Germinal center (tissue), 1 donor: ENCODE measurements at regions not wholly inside any gene's neighbourhood (a gene's known extent, or its start where the extent isn't known, plus 50 kb on each side); places are given as distances from the start of the nearest gene placed in this dataset.
"Not testable (repeated sequence)": the region's sequence is repeated elsewhere in the genome, so short reads cannot be mapped to it uniquely, and the experiment has no call there.

Source experiments
- DNase-seq: peaks from one replicate; pipeline ENCODE4 v3.0.0; 2012; ENCODE audit warnings: mixed read lengths, low spot score

DNA sequence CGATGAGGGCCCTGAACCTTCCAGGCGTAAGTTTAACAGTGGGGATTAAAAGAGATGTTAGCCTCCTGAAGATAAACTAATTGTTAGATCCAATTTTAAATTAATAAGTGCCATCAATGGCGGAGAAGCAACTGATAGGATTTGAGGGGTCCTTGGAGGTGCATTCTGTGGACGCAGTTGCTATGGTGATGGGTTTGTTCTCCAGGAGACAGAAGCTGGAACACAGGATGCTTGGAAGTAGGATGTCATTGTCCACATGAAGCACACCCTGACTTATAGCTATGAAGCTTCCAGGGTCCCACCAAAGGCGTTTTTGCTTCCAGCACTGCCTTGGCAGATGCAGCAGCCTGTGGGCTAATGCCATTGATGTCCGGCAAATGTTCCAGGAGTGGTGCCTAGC, 331.0 kb upstream of the IL12A start:
- no peak for DNase-seq

DNA sequence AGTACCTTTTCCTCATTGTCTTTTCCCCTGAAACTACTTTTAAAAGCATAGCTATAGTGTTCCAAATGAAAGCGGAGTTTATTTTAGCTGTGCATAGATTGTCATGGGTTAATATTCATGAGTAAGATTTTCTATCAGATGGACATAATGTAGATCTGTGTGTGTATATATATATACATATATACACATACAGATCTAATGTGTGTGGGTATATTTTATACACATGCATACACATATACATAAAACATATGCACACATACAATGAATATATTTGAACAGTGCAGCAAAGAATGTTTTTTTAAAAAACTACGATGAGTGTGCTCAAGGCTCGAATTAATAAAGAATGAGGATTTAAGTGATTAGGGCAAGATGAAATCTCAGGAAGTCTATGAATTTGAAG, 328.3 kb upstream of the IL12A start:
- DNase-seq = no peak

DNA sequence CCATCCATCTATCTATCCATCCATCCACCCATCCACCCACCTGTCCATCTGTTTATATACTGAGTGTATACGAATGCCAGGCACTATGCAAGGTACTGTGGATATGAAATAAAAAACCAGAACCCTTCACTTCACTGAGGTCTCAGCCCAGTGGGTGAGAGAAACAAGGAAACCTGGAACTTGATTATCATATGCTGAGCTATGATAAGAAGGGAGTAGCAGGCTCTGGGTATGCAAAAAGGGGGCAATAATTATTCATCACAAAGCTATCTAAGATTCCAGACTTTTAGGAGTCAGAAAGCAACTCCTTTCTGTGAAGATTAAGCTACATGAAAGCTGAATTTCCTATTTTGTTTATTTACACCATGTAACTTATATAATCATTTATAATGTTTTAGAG, 327.7 kb upstream of the IL12A start:
- no peak for DNase-seq

DNA sequence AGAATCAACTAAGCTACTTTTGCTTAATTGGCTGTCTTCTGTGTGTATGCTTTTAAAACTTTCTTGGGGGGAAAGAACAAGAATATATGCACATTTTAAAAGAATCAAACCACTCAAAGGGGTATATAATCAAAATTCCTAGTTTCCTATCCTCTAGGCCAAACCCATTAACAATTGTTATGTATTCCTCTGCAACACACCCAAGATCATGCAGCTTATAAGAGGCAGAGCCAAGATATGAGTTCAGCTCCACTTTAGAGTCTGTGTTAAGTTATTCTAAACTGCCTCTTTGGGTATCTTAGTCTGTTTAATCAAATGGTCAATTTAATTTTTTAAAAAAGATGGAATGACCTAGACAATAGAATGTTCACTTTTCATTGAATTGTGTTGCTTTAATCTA, 326.1 kb upstream of the IL12A start:
- no peak for DNase-seq

DNA sequence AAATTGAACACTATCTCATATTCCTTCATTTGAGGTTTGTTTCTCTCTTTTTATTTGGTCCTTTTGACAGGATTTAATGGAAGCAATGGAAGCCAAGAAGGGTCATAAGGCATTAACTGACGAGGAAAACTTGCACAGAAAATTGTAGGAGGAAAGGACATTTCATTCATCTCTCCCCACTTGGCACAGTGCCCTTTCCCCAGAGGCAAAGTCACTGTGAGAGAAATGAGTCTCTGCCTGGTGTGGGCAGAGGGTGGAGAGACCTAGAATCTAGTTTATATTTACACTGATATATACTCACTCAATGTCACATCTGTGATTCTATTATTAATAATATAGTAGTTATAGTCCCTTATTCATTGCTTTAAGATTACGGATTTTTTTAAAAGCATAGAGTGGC, 324.6 kb upstream of the IL12A start:
- DNase-seq = no peak

DNA sequence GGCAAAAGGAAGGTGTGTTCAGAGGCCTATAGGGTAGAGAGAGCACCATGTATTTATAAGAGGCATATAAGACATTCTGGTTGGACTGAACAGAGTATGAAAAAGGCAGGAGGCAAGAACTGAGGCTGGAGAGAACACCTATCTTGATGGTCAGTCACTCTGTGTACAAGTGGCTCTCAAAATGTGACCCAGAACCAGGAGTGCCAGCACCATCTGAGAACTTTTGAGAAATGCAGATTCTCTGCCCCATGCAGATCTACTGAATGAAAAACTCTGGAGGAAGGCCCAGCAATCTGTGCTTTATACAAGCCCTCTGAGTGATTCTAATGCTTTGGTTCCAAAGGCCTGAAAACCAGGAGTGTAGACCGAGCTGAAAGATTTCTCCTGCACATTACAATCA, 324.0 kb upstream of the IL12A start:
- DNase-seq = no peak

GRCh38 chr3:159667261-159667660, 321.4 kb upstream of the IL12A start:
- no peak for DNase-seq

- DNase-seq = no peak
Observed at GRCh38 chr3:159668461-159668860, 320.2 kb upstream of the IL12A start.

DNA sequence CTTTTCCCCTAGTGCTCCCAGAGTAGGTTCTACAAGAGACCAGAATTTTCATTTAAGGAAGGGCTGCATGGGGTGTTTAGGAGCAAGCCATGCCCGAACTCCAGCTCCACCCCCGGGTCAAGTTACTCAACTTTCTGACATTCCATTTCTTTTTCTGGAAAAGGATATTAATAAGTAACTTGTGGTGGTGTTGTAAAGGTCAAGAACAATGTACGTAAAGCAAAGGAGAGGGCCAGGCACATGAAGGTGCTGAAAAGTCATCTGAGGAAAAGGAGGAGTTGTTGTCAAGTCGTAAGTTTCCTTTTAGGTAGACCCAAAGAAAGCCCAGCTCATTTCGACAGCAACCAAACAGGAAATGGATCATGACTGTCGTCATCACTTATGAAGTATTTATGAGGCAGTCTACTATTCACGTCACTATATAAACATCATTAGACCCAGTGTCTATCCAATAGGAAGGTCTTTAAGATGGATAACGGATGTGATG, 319.6 kb upstream of the IL12A start:
- DNase-seq = no peak

GRCh38 chr3:159669766-159670165, 318.9 kb upstream of the IL12A start:
- DNase-seq = no peak

- no peak for DNase-seq
Observed at GRCh38 chr3:159672728-159673688, 315.6 kb upstream of the IL12A start.

- no peak for DNase-seq
Observed at GRCh38 chr3:159674583-159674982, 314.1 kb upstream of the IL12A start.

DNA sequence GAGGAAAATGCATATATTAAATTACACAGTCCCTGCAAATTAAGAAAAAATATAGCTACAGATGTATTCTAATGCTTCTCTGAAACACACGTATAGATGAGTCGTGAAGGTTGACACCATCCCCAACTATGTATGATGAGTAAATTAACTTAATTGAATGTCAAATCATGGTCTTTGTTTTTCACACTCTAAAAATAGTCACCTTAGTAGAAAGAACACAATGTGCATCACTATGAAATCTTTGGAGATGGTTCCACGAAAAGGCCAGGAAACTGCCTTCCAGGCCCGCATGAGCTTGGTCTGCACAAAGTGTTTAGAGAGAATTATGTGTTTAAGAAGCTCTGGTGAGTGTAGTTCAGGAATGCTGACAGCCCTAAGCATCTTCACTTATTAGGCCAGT, 313.4 kb upstream of the IL12A start:
- no peak for DNase-seq

DNA sequence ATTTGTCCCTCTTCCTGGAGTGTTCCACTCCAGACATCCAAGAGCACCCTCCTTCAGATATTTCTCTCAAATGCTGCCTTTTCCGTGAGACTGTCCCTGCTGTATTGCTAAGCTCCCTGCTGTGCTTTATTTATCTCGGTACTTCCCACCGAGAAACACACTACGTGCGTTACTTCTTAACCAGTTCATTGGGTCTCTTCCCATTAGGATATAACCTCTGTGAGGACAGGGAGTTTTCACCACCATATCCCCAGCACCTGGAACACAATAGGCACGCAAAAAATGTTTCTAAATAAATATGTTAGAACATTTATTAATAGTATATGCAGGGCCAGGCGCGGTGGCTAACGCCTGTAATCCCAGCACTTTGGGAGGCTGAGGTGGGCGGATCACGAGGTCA, 308.7 kb upstream of the IL12A start:
- DNase-seq = no peak

DNA sequence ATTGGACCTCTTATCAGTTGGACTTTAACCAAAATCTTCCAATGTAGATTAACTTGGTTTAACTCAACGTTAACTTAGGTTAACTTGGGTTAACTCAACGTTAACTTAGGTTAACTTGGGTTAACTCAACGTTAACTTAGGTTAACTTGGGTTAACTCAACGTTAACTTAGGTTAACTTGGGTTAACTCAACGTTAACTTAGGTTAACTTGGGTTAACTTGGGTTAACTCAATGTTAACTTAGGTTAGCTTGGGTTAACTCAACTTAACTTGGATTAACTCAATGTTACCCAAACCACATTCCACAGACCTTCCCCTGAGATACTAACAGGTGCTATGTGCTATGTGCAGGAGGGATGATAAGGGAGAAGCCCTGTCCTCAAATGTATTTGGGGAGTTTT, 306.9 kb upstream of the IL12A start:
- not testable (repeated sequence) for DNase-seq

- no peak for DNase-seq
Observed at GRCh38 chr3:159685801-159686200, 302.8 kb upstream of the IL12A start.

GRCh38 chr3:159693226-159693625, 295.4 kb upstream of the IL12A start:
- DNase-seq = no peak

DNA sequence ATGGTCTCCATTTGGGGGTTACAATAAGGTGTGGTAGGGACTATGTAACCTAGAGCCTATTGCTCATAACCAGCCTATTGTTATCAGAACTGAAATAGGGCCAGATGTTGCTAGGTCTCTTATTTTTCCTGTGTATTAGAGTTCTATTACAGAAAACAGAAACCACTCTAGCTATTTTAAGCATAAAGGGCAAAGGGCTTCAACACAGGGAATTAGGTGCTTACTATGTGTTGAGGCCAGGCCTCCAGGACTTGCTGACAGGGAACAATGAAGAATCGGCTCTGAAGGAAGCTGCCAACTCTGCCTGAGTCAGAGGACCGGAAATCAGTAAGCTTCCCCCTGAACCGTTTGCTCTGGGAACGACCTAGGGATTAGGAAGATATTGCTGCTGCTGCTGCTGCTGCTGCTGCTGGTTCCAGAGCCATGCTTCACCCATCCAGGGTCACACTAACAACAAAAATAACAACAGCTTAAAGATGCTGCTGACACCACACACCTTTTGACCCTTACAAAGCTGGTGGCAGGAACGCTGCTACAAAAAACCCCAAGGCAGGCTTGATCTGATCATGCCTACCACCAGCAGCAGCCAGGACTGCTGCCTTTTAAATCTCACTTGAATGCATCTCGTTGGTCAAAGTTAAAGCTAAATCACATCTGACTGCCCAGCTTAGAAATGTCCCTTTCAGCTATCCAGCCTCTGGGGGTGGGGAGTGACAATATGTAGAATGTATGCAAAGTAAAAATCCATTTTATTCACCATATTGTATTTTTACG, 276.9 kb upstream of the IL12A start:
- DNase-seq = no peak

- no peak for DNase-seq
Observed at GRCh38 chr3:159721324-159721723, 267.3 kb upstream of the IL12A start.

DNA sequence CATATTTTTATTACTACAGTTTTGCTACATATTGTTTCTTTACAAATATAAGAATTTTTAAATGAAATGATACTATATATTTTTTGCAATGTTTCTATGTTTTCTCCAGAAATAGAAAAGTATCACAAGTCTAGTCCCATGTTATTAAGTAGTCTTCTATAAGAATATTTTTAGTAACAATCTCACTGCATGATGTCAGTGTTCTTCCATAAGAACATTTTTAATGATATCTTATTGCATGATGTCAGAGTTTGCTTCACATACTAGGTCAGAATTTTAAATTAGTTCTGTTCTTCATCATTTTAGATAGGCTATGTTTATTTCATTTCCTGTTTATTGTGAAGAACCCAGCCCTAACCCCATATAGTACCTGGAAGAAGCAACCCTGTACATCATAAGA, 265.3 kb upstream of the IL12A start:
- no peak for DNase-seq

DNA sequence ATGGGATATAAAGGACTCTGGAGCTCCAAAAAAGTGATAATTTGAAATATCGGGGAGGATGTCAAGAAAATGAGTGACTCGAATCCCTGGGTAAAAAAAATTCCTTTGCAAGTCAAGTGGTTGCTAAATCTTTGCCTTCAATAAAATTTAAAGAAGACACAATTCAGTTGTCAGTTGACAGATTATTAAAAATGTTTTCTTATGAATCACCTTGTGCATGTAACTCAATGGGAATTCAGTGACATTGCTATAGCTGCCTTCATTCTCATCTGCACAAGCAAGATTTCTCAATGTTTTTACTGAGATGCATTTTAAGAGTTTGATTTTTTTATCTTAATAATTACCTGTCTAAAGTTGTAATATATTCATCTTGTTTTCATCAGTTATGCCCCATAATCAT, 264.0 kb upstream of the IL12A start:
- no peak for DNase-seq

DNA sequence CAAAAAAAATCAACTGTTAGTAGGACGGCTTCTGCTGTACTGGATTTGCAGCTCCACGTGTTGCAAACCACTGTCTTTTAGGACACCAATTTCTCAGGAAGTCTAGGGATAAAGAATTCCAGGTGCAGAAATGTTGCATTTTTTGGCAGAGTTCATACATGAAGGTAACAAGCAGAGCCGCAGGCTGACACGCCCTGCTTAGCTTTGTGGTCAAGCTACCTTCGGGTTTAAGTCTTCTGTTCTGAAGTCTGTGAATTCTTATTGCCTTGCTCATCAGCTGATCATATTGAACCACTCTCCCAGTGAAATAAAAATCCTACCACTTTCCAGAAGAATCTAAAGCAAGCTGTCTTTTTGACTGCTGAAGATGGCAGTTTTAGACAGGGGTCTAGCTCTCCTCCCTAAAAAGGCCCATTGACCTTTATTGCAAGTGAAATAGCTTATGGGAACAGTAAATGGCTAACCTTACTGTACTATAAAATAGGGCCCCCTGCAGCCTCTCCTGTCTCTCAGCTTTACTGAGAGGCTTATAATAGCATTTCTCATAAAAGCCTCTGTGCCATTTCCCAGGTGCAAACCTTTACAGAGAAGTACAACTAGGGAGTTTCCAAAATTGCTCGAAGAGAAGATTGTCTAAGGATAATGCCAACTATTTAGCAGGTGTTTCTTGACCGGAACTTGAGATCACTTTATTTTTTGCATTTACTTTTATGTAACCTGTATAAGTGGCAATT, 262.2 kb upstream of the IL12A start:
- no peak for DNase-seq
